Endothelial cell of umbilical vein (primary cell): ENCODE measurements at regions not wholly inside any gene's neighbourhood (a gene's known extent, or its start where the extent isn't known, plus 50 kb on each side); places are given as distances from the start of the nearest gene placed in this dataset.

Experiments used
- BruUV-seq: library from RNA; stranded (reverse); fragments of 400-500 nt; replicated peaks from 2 replicates; lab custom pipeline; 2021; lab: Mats Ljungman, UMichigan
- CTCF ChIA-PET: fragments of 300-600, 350-600 bp; sonication (Branson Sonifier 250); formaldehyde crosslinking; loops from one replicate; lab custom pipeline; 2021; ENCODE audit warnings: antibody characterized with exemption, inconsistent platforms; lab: Charles Lee
- POLR2A ChIA-PET: fragments of 300-600, 350-600 bp; sonication (Branson Sonifier 250); formaldehyde crosslinking; loops from one replicate; lab custom pipeline; 2021; ENCODE audit warnings: antibody characterized with exemption, inconsistent platforms; lab: Charles Lee
- DNase-seq: peaks from one replicate; pipeline ENCODE4 v3.0.0-alpha.2; 2011; ENCODE audit warnings: low read depth, low spot score
- FAIRE-seq: peaks from 2 replicates; lab custom pipeline; 2011; peaks lifted over from hg19 to GRCh38; lab: Jason Lieb, UNC
- H2AFZ ChIP-seq: 2 replicates; pipeline ENCODE4 v1.6.0; 2012; ENCODE audit warnings: low read depth, low read length, control low read depth, inconsistent platforms
- H3K27ac ChIP-seq: 2 replicates; pipeline ENCODE4 v1.5.1; 2011; ENCODE audit warnings: low read depth, mild to moderate bottlenecking, control low read depth, low read length, moderate library complexity; ENCODE audit not compliant: insufficient read depth
- H3K27me3 ChIP-seq, 2 experiments: 2 replicates each; pipeline versions ENCODE4 v1.6.0 to v1.6.1; 2011; ENCODE audit warnings: low read length in 2 of 2, mixed read lengths in 1 of 2; ENCODE audit not compliant: control insufficient read depth in 2 of 2, insufficient read depth in 2 of 2
- H3K36me3 ChIP-seq, 2 experiments: 2 replicates in 1 of 2; 3 replicates in 1 of 2; pipeline ENCODE4 v1.5.1; 2011; ENCODE audit warnings: low read length in 2 of 2, mild to moderate bottlenecking in 1 of 2, moderate library complexity in 1 of 2; ENCODE audit not compliant: control insufficient read depth in 2 of 2, insufficient read depth in 2 of 2; ENCODE audit errors: extremely low read depth in 1 of 2
- H3K4me1 ChIP-seq: 3 replicates; pipeline ENCODE4 v1.5.1; 2011; ENCODE audit warnings: mild to moderate bottlenecking, low read length; ENCODE audit not compliant: control insufficient read depth, insufficient read depth; ENCODE audit errors: extremely low read depth
- H3K4me2 ChIP-seq: 2 replicates; pipeline ENCODE4 v1.6.1; 2011; ENCODE audit warnings: low read length, control low read depth, mixed read lengths; ENCODE audit not compliant: insufficient read depth
- H3K4me3 ChIP-seq, 3 experiments: fragments of 200-600 bp in 1 of 3; sonication (generic), shearing (Covaris generic) in 1 of 3; replicated peaks in 1 of 3; 2 replicates each; pipeline ENCODE4 v1.5.1; 2011 to 2016; ENCODE audit warnings: control low read depth in 3 of 3, low read length in 3 of 3, mild to moderate bottlenecking in 2 of 3, inconsistent platforms in 1 of 3, low read depth in 1 of 3, moderate library complexity in 1 of 3; ENCODE audit not compliant: insufficient read depth in 1 of 3
- H3K79me2 ChIP-seq: 2 replicates; pipeline ENCODE4 v1.6.0; 2012; ENCODE audit warnings: low read length, inconsistent platforms; ENCODE audit not compliant: control insufficient read depth, insufficient read depth
- H3K9ac ChIP-seq: replicated peaks from 2 replicates; pipeline ENCODE3; 2011; ENCODE audit warnings: low read length, control low read depth; ENCODE audit not compliant: insufficient read depth; ENCODE audit errors: extremely low read depth
- H3K9me1 ChIP-seq: replicated peaks from 3 replicates; pipeline ENCODE4 v1.6.0; 2011; ENCODE audit warnings: mild to moderate bottlenecking, low read length; ENCODE audit not compliant: control insufficient read depth, insufficient read depth; ENCODE audit errors: extremely low read depth
- H3K9me3 ChIP-seq: replicated peaks from 2 replicates; pipeline ENCODE4 v1.5.1; 2012; ENCODE audit warnings: low read length, inconsistent platforms; ENCODE audit not compliant: control insufficient read depth, insufficient read depth
- H4K20me1 ChIP-seq: replicated peaks from 2 replicates; pipeline ENCODE3; 2011; ENCODE audit warnings: mild to moderate bottlenecking, low read length; ENCODE audit not compliant: control insufficient read depth, insufficient read depth; ENCODE audit errors: extremely low read depth
- CTCF ChIP-seq, 2 donors: IDR thresholded peaks; 1 replicate in 1 of 2; 2 replicates in 1 of 2; pipeline ENCODE4 v1.5.1; 2011; ENCODE audit warnings: low read length in 2 of 2, mild to moderate bottlenecking in 2 of 2, moderate library complexity in 2 of 2, control low read depth in 1 of 2, inconsistent platforms in 1 of 2, low read depth in 1 of 2; ENCODE audit not compliant: insufficient read depth in 1 of 2; ENCODE audit errors: extremely low read depth in 1 of 2
- EZH2 ChIP-seq: IDR thresholded peaks from 2 replicates; pipeline ENCODE4 v1.6.1; 2012; ENCODE audit warnings: borderline replicate concordance, low read depth, mild to moderate bottlenecking, moderate library complexity, low read length, inconsistent platforms; ENCODE audit not compliant: severe bottlenecking
- FOS ChIP-seq: IDR thresholded peaks from 2 replicates; pipeline ENCODE4 v1.6.1; 2011; ENCODE audit warnings: mild to moderate bottlenecking, low read length, moderate library complexity, borderline replicate concordance; ENCODE audit not compliant: insufficient read depth
- GATA2 ChIP-seq: IDR thresholded peaks from 2 replicates; pipeline ENCODE4 v1.7.0; 2011; ENCODE audit warnings: low read depth, mild to moderate bottlenecking, moderate library complexity, mixed read lengths, low read length; ENCODE audit not compliant: insufficient read length, insufficient read depth
- JUN ChIP-seq: IDR thresholded peaks from 2 replicates; pipeline ENCODE4 v1.6.1; 2011; ENCODE audit warnings: borderline replicate concordance, low read depth; ENCODE audit not compliant: insufficient read length, insufficient read depth
- MAX ChIP-seq: IDR thresholded peaks from 2 replicates; pipeline ENCODE4 v1.6.1; 2011; ENCODE audit not compliant: insufficient read depth, insufficient read length
- MYC ChIP-seq: IDR thresholded peaks from one replicate; pipeline ENCODE4 v1.6.1; 2011; ENCODE audit warnings: mild to moderate bottlenecking, low read depth, low read length
- POLR2A ChIP-seq: IDR thresholded peaks from 2 replicates; pipeline ENCODE4 v1.6.1; 2012; ENCODE audit warnings: low read depth, mild to moderate bottlenecking, control low read depth, low read length
- POLR2AphosphoS5 ChIP-seq: IDR thresholded peaks from 2 replicates; pipeline ENCODE4 v1.6.1; 2012; ENCODE audit warnings: low read depth, mild to moderate bottlenecking, control low read depth, low read length, moderate library complexity; ENCODE audit not compliant: insufficient read depth
- dilution Hi-C: fragments of 300-500 bp; cut with MboI; formaldehyde crosslinking; loops from one replicate; pipeline ENCODE4 v1.15.0; 2019; ENCODE audit warnings: low sequenced_read_pairs; ENCODE audit not compliant: extremely low pct_ligation_motif_present
- intact Hi-C: fragments of 100-400 bp; cut with micrococcal nuclease; formaldehyde crosslinking; loops from one replicate; pipeline ENCODE4 v1.10.0; 2022

- no TSS peak for BruUV-seq
- no peaks in the 10 kb centered on the region for H3K9me3 ChIP-seq
- dilution Hi-C loops (no loop called here), intact Hi-C loops (no loop called here)
- no peaks in the 10 kb centered on the region for H3K79me2 ChIP-seq
- CTCF ChIA-PET: no interaction called here
- no peak overlapping the region for H3K9ac ChIP-seq
- H3K36me3 ChIP-seq: no peaks in the 10 kb centered on the region
- POLR2A ChIA-PET: no interaction called here
- H3K9me1 ChIP-seq: no peaks in the 10 kb centered on the region
- no peak overlapping the region for H3K27ac ChIP-seq
- H4K20me1 ChIP-seq: no peaks in the 10 kb centered on the region
- no peaks in the 10 kb centered on the region for H3K27me3 ChIP-seq
- FAIRE-seq (no peak), DNase-seq (peak; percentile 17)
- H3K4me2 ChIP-seq: no peak overlapping the region
- H3K4me1 ChIP-seq: no peaks in the 10 kb centered on the region
- H2AFZ ChIP-seq: peak overlapping the region; percentile 59
- TF ChIP-seq POLR2A: no peak
- no peak for TF ChIP-seq POLR2AphosphoS5
- no peak for TF ChIP-seq JUN
- no peak for TF ChIP-seq CTCF (IDR thresholded peaks at IDR 0.05; ENCODE audit: extremely low read depth in 1 of 2, insufficient read depth in 1 of 2, low read depth in 1 of 2, low read length in 2 of 2)
- no peak for TF ChIP-seq GATA2
- TF ChIP-seq FOS: no peak
- no peak for TF ChIP-seq EZH2
- TF ChIP-seq MYC: no peak
- TF ChIP-seq MAX: no peak
- H3K4me3 ChIP-seq: no peak overlapping the region
Measured at GRCh38 chr15:62935300-62936081, 107.1 kb upstream of the TPM1 start.
